GM12891 (cell line): ENCODE measurements at regions not wholly inside any gene's neighbourhood (a gene's known extent, or its start where the extent isn't known, plus 50 kb on each side); places are given as distances from the start of the nearest gene placed in this dataset.

Experiments
- POLR2A ChIP-seq: IDR thresholded peaks from 2 replicates; pipeline ENCODE4 v1.6.1; 2011; ENCODE audit warnings: low read depth, low read length, control low read depth
- POLR2AphosphoS5 ChIP-seq: IDR thresholded peaks from 2 replicates; pipeline ENCODE4 v1.6.1; 2011; ENCODE audit warnings: low read depth, low read length, control low read depth
- SPI1 ChIP-seq: IDR thresholded peaks from 2 replicates; pipeline ENCODE4 v1.6.1; 2011; ENCODE audit warnings: low read depth, low read length, control low read depth

DNA sequence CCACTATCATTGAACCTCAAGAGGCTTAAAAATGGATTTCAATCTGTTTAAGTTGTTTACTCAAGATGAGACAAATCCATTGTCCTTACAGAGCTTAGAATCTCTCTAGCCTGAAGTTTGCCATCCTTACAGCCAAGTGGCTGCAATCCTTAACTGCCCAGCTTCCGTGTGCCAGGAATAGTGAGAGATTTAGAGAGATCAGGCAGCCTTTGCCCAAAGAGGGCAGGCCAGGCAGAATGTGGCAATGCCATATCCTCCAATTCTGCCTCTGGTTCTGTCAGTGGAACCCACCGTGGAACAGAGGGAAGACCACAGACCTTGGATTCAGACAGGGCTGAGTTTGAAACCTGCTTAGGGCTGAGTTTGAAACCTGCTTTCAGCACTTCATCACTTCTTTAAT is 374.3 kb downstream of the VPS13C start:
- no peak for TF ChIP-seq POLR2A
- TF ChIP-seq POLR2AphosphoS5: no peak
- no peak for TF ChIP-seq SPI1
